Muscle of back (tissue), 3 donors: ENCODE measurements at regions not wholly inside any gene's neighbourhood (a gene's known extent, or its start where the extent isn't known, plus 50 kb on each side); places are given as distances from the start of the nearest gene placed in this dataset.

Experiments
- DNase-seq, 3 donors: peaks; one replicate each; pipeline versions ENCODE4 v3.0.0 to v3.0.0-alpha.2; 2013

DNA sequence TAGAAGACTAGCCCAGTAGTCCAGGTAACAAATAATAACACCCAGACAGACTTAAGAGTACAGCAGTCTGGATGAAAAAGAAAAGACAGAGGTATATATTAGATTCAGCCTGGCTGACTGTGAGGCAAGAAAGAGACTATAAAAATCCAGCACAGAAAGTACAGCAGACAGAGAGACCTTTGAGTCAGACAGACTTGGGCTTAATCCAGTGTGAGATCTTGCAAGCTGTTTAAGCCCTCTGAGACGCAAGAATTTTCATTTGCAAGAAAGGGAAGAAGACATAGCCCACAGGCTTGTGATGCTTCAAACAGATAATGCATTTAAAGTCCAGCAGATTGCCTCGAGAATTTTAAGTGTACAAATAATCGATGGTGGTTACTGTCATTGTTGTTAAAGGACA, 471.4 kb downstream of the LIG4 start:
- peak in 1 of 3 donors; percentile 31 for DNase-seq

DNA sequence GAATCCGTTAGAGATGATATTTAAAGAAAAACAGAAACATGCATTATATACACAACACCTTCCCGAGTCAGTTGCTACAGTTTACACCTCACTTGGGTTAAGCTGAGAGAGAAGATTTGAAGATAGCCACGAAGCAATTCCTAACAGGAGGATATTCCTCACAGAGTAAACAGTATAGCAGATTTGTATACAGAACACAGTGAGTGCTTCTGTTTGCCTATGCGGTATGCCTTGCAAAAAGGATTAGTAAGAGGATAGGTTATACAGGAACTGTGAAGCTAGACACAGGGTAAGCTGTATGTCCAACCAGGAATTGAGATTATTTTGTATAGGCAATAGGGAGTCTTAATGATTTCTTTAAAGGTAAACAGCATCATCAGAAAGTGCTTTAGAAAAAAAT, 471.8 kb downstream of the LIG4 start:
- DNase-seq, result no peak

DNA sequence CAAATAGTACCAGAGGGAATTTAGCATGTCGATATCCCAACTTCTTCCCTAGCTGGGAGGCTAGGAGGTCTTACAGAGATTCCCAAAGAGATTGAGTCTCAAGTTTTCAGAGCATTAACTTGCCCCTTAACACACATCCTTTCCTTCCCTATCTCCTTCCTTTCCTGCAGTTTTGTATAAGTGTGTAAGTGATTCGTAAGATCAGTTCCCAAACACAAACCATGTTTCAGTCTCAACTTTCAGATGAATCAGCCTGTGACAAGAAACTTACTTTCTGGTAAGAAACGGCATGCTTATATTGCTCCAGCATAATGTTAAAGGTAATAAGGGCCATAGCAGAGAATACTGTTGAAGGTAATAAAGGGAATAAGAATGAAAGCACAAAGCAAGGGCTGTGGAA, 472.2 kb downstream of the LIG4 start:
- no peak for DNase-seq

DNA sequence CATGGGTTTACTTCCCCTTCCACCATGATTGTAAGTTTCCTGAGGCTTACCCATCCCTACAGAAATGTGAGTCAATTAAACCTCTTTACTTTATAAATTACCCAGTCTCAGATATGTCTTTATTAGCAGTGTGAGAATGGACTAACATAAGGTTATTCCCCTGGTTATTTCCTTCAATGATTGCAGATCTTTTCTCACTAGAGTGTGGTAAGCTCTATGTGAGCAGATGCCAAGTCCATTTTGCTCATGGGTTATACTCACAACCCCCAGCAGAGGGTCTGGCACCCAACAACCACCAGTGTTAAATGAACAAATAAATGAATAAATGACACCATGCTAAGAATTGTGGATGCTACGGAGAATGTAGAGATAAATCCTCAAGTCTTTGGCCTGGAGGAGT, 472.8 kb downstream of the LIG4 start:
- no peak for DNase-seq

DNA sequence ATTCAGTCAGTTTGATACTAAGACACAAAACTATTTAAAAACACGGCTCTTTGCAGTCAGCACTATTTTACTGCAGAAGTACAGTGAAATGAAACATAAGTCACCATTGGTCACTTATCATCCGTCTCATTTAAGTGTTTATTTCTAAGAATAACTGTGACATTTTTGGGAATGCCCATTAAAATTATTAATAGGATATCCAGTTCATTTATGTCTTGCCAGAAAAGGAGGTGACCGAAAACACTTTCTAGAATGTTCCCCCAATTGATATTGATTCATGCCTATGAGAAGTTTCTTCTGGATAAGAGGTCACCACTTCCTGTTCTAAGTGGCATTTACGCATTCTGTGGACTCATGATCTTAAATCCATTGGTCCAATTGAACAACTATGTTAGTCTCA, 477.3 kb downstream of the LIG4 start:
- DNase-seq, result no peak

DNA sequence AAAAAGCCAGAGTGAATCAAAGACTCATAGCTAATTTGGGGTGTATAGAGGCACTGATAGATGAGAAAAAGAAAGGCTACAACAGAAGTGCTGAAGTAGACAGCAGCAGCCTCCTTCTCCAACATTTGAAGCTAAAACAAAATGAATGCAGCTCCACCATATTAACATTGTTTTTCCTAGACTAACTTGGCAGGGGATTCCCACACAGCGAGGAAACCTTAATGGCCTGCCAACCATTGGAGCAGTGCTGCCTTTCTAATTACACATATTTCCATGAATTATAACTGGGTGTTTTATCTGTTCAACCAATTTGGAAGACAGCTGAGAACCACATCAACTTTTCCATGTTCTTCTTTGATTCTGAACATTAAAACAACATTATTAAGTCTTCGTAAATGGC, 478.6 kb downstream of the LIG4 start:
- no peak for DNase-seq

DNA sequence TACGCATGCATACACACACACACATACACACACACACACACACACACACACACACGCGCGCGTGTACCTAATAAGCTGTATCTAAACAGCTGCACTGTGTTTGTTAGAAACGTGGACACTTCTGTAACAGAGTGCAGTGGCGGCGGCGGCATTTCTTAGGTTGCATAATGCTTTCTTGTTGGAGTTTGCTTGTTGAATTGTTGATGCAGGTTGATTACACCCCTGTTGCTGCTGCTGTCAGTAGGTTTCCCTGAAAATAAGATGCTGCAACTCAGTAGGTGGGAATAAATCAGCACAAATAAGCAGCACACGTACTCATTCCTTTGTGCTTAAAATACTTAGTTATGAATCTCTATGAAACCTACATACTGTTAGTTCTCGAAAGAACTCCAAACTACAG, 479.2 kb downstream of the LIG4 start:
- DNase-seq, result no peak

DNA sequence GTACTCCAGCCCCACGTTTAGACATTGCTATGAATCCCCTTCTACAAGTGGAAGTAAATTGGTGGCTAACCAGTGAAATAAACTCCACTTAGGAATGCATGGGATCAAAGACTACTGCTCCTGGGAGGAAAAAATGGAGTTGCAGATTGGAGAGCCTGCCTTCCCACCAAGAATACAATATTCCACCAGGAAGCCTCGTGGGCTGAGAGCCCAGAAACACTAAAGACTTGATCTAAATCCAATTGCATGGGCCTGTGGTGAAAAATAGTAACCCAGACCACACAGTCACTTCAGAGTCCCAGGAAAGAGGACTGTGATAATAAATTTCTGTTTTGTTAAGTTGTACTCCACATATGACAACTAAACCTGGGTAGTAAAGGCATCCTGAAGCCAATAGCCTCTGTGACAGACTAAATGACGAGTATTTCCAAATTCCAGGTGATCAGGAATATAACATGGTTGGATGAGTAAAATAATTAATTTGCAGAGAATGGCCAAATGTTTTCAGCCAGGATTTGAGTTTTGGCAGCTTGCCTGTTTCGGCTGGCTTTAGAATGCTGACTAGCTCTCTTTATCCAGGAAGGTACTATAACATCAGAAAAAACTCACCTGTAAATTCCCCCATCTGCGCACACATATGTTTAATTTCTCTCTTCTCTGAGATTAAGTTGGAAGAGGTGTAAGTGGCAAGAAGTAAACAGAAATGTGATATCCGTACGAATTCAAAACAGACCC, 480.3 kb downstream of the LIG4 start:
- peak; percentile 2 to 63 (median 33) for DNase-seq

DNA sequence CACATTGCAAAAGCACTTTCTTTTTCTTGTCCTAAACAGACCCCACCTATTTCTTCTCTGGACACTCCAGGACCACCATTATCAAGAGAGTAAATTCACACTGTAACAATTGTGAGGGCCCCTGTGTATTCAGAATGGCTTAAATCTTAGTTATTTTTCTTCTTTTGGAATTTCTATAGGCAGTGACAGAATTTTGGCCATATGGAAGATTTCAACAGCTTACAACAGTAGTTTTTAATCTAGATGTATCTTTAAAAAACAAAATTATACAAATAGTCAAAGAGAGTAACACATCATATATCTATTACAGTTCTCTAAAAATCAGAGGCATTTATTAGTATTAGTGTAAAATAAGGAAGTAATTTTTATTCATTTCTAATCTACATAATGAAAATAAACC, 482.1 kb downstream of the LIG4 start:
- no peak for DNase-seq

DNA sequence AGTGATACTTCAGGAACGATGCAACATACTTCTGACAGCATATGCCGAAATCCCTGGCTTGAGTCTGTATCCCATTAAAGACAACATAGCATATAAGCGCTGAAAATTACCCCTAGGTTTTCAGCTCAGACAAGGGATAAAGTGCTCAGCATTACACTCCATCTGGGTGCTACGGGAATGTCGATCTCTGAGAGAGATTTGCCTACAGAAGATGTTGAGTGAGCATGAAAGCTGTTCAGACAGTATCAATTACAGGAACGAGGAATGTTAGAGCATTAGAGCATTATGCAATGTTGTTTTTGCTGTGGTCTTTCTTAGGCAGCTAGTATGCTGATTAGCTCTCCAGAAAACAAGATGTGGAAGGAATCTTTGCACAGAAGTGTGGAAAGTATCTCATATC, 484.5 kb downstream of the LIG4 start:
- DNase-seq, result peak in 1 of 3 donors; percentile 1

DNA sequence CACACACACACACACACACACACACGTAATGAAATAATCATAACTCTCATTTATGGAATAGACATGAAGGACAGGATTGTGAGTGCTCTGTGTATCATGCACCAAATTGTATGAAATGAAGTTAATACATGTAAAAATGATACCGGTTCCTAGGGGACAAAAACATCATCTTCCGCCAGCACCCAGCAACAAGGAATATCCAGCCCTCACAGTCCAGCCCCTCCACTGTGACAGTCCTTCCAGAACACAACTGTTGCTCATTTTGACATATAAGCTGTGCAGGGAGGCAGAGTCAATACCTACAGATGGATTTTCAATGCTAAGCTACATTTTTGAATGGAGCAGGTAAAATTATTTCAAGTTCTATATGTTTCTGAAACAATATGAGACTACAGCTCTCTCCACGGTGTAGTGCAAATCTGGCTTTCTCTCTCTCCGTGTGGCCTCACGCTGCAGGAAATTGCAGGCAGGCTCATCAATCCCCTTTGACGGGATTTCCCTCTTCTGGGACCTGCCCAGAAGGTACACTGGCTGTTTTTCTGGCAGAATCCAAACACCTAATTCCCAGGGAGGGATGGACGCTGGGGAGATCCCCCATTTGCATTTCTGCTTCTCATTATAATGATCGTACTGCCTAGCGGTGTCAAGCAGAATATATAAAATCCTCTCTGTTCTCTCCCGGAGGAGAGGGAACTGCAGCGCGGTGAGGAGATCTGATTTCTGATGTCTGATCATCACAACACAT, 494.0 kb downstream of the LIG4 start:
- peak in 1 of 3 donors; percentile 26 for DNase-seq

DNA sequence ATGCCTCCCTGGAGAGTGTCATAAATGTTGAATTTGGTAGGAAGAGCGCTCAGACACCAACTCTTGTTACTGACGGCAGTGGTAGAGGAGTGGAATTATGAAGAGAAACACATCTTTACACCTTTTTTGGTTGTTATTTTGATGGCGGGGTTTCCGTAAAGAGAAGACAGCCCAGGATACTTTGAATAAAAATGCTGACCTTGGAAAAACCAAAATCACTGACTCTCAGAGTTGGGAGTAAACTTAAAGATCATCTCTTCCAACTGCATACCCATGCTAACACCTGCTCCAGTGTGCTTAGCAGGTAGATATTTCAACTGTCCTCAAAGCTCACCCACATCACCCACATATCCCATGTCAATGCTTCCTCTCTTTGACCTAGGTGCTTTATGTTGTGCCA, 498.6 kb downstream of the LIG4 start:
- DNase-seq, result no peak

DNA sequence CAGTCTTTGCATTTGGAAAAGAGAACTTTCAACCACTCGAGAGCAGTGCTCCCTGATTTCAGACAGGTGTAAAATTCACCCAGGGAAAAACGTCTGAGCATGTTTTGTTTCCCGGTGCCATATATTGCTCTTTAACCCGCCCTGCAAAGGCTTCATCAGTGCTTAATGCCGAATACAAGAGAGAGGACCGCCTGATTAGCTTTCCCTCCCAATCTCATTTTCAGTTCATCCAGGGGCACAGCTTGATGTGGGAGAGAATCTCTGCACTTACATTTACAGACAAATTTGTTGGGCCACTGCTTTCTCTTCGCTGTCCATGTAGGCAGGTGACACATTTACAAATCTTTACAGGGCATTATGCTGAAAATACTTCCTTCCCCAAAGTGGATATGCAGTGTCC, 499.1 kb downstream of the LIG4 start:
- DNase-seq, result no peak

DNA sequence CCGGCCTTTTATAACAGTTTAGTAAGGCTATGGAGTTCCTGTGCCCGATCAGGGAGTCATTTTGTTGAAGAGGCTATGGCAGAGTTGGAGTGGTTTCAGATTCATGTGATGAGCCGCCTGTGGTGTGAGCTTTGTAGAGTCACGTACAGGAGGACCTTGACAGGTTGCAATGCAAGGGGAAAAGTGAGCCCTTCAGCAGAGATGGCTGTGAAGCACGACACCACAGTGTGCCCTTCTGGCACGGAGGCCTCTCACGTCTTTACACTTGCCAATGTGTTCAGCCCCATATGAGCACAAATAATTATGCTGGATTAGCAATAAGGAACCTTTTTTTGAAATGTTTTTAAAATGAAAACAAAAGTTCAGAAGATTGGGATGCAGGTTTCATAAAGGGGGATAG, 499.8 kb downstream of the LIG4 start:
- no peak for DNase-seq

DNA sequence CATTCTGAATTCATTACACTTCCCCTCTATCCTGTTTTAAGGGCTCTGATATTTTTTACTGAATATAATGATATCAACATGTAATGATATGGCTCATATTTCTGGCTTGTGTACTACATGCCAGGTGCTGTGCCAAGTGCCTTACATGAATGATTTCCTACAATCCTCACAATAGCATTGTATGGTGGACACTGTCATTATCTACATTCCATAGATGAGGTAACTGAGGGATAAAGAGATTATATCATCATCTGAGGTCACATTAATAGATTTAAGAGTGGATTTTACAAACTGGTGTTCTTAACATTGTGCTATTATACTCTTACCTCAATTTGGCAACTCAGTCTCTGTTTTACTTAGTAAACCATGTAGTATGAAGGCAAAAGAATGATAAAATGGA, 502.0 kb downstream of the LIG4 start:
- DNase-seq, result no peak

DNA sequence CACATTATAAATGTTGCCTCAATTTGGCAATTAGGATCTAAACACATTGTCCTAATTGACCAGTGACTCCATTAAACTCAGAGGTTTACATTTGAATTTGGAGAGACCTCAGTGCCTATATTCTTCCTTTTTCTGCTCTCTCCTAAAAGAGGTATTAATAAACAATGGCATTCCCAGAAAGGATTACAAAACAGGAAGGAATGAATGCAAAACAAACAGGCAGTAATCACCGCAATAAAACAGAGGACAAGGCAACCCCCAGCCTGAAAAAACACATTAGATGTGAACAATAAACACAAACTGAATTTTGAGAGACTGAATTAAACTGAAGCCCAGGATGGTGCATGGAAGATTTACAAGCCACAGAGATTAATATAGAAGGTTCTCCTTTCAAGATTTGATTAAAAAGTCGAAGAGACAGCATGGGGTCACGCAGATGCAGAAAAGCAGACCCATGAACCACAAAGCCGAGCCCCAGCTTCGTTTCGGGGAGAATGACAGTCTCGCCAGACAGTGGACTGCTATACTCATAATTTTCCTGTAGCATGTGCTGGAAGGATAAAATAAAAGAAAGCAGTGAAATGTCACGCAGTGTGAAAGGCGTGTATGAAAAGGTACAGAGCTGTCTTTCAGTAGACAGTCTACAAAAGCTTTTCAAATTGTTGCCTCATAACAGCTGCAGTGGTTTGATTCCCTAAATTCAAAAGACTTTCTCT, 503.0 kb downstream of the LIG4 start:
- no peak for DNase-seq

DNA sequence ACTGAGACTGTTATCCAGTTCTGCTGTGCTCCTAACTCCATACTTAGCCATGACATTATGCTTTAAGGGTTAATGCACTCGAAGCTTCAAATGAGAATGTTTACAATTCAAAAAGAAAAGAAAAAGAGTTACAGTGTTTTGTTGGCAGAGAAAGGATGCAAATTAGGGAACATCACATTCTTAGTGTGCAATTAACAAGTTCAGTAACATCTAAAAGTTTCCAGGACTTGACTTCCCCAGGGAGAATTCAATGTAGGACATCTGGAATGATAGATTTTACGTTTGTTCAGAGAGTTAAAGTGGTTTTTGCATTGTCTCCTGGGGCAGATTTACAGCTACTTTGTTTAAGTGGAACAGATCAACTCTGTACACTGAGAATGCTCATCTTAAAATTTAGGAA, 525.2 kb downstream of the LIG4 start:
- no peak for DNase-seq

DNA sequence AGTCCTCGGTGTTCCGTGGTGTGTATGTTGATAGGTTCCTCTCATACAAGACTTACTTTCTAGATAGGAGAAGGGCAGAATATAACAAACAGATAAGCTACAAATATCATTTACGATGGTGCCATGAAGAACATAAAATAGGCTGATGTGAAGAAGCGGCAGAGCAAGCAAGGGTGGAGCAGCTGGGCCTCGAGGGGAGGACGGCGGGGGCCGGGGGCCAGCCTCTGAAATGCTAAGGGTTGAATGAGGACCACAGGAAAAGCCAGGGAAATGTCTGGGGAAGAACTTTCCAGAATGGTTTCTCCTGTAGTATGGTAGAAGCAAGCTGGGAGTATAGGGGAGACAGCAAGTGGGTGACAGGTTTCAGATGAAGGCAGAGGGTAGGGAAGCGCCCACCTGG, 529.5 kb downstream of the LIG4 start:
- no peak for DNase-seq

DNA sequence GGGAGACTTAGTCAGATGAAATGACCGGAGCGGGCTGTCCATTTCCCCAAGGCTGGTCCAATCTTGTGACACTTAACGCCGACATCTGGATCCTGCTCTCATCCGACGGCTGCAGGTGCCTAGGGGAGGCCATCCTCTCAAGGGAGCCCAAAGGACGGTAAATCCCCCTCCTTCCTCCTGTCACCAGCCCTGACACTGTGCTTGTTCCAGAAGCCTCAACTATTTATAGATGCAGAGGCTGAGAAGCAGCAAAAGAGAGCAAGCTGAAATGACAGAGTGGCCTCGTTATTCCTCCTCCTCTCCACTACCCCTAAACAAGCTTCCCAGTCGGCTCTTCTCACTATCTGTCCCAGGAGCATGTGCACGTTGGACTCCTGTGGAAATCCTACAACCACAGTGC, 533.7 kb downstream of the LIG4 start:
- no peak for DNase-seq

DNA sequence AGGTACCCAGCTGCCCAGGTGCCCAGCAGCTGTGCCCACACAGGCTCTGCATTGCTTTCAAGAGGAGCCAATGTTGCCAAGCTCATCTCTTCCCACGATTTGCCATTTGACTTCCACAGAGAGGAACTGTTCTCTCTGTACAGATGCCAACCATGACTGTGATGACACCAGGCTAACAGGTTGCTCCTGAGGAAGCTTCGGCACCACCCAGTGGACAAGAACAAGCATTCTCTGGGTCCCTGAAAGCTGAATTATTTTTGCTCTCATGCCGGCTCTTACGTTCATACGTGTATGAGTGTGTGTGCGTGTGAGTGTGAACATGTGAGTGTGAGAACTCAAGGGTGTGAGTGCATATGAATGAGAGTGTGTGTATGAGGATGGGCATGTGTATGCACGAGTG, 535.2 kb downstream of the LIG4 start:
- no peak for DNase-seq

DNA sequence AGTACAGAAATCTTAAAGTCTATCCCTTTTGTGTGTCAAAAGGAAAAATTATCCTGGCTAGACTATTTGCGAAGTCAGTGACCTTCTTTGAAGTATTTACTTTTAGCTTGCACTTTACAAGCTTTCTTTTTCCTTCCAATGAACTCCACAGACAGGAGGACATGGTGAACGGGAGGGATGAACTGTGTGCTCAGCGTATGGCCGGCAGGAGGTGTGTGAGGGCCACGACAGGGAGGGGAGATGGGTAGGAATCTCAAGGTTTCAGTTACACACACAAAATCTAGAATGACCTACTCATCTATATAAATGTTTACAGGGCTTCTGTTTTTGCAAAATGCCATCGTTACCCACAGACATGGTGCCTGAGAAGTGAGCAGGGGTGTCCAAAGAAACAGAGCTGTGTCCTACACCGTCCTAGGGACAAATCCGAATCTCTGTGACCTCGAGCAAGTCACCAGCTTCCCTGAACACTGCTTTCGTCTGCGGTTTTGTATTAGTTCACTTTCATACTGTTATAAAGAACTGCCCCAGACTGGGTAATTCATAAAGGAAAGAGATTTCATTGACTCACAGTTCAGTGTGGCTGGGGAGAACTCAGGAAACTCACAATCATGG, 537.2 kb downstream of the LIG4 start:
- no peak for DNase-seq

DNA sequence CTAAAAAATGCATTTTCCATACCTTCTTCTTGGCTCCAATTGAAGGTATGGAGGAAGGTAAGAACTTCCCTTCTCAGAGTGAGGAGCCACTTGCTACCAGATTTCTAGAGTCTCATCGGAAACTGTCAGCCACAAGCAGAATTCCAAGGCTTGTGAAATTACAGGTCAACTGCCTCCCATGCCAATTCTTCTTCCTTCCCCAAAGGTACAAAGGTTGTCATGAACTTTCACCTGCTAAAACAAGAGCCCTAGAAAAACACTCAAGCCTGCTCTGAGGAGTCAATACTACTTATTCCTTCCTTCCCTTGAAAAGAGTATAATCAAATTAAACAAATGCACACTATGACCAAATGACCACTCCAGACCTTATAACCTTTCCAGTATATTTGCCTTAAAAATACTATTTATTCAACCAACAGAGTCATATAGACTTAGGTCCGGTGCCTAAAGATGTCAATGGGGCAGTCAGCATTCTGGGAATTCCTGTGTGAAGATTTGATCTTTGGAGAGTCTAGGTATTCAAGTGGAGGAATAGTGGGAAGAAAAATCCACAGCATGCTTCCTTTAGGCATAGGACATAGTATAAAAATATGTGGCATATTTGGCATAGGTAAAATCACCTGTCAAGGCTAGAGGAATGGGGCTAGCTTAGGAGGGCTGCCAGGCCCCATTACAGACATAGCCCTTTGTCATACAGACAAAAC, 539.3 kb downstream of the LIG4 start:
- DNase-seq, result no peak
